Right lobe of liver (tissue), 6 donors: ENCODE measurements at regions not wholly inside any gene's neighbourhood (a gene's known extent, or its start where the extent isn't known, plus 50 kb on each side); places are given as distances from the start of the nearest gene placed in this dataset.

Experiments
- ATAC-seq, 4 donors: fragments of 200-7000 bp; cut with Tn5 transposase; one replicate each; pipeline ENCODE4 v1.9.1; 2020; ENCODE audit warnings: mild to moderate bottlenecking in 4 of 4, moderate library complexity in 4 of 4
- DNase-seq, 3 donors: peaks; one replicate each; pipeline ENCODE4 v3.0.0-alpha.2; 2020
- H3K27ac ChIP-seq, 3 donors: fragments of 200-600 bp; one replicate each; pipeline ENCODE4 v1.8.0; 2022
- H3K27me3 ChIP-seq, 2 donors: fragments of 200-600 bp; one replicate each; pipeline ENCODE4 v1.8.0; 2022
- H3K36me3 ChIP-seq, 4 donors: fragments of 200-600 bp; sonication (generic) in 1 of 4; one replicate each; pipeline versions ENCODE4 v1.5.1 to v1.8.0; 2017 to 2022; ENCODE audit warnings: control low read depth in 1 of 4
- H3K4me1 ChIP-seq, 4 donors: fragments of 200-600 bp; sonication (generic) in 1 of 4; one replicate each; pipeline versions ENCODE4 v1.5.1 to v1.8.0; 2017 to 2022; ENCODE audit warnings: control low read depth in 1 of 4
- H3K4me3 ChIP-seq, 3 donors: fragments of 200-600 bp; one replicate each; pipeline ENCODE4 v1.8.0; 2022
- H3K9me3 ChIP-seq, 4 donors: fragments of 200-600 bp; sonication (generic) in 1 of 4; one replicate each; pipeline versions ENCODE4 v1.5.1 to v1.8.0; 2017 to 2022; ENCODE audit warnings: control low read depth in 1 of 4
- CTCF ChIP-seq, 4 donors: fragments of 200-600 bp in 3 of 4; fragments of 450-650 bp in 1 of 4; IDR thresholded peaks; one replicate each; pipeline versions ENCODE4 v1.5.1 to v1.8.0; 2016 to 2022; ENCODE audit warnings: antibody characterized with exemption in 4 of 4, mild to moderate bottlenecking in 2 of 4
- POLR2A ChIP-seq: fragments of 450-650 bp; IDR thresholded peaks from one replicate; pipeline ENCODE4 v1.6.1; 2017; ENCODE audit warnings: antibody characterized with exemption, mild to moderate bottlenecking
- WGBS: methylation state at CpG from one replicate; pipeline ENCODE4 v1.1.6; 2018; ENCODE audit warnings: low coverage, low lambda C conversion rate; ENCODE audit not compliant: insufficient coverage; ENCODE audit errors: missing lambda C conversion rate; 5-methylcytosine and 5-hydroxymethylcytosine counted together
- intact Hi-C, 2 donors: fragments of 100-400 bp; cut with DNase I; formaldehyde crosslinking; loops; one replicate each; pipeline versions ENCODE4 v1.11.2 to v1.14.1; 2022
- donor health status: DM: no; HTN: yes; CAD: no.
- donor health status: DM: no; HTN: no; CAD: no.
- donor health status: DM: no; HTN: no; CAD: no.
- donor health status: DM: no; HTN: yes; CAD: no.
- donor health status: DM: no; HTN: yes; CAD: no.

GRCh38 chrX:77060572-77060971, 386.6 kb upstream of the FGF16 start:
- Histone ChIP-seq H3K9me3 (no peaks in the 10 kb centered on the region), H3K4me1 (no peaks in the 10 kb centered on the region), H3K4me3 (no peak overlapping the region), H3K27me3 (no peaks in the 10 kb centered on the region), H3K27ac (no peak overlapping the region), H3K36me3 (no peaks in the 10 kb centered on the region)
- DNase-seq (no peak), ATAC-seq (no peak)
- intact Hi-C loops: no loop called here
- TF ChIP-seq POLR2A (no peak), CTCF (IDR thresholded peaks at IDR 0.05) (no peak)
- 0% methylated on average over 2 of the region's 2 CpGs for WGBS

- no peak for TF ChIP-seq CTCF (IDR thresholded peaks at IDR 0.05)
- no peak for TF ChIP-seq POLR2A
- H3K36me3 ChIP-seq: no peaks in the 10 kb centered on the region
- no peaks in the 10 kb centered on the region for H3K27me3 ChIP-seq
- ATAC-seq: no peak
- H3K4me3 ChIP-seq: no peak overlapping the region
- H3K4me1 ChIP-seq: no peaks in the 10 kb centered on the region
- DNase-seq: no peak
- H3K9me3 ChIP-seq: no peaks in the 10 kb centered on the region
- H3K27ac ChIP-seq: no peak overlapping the region
- intact Hi-C loops: no loop called here
Observed at GRCh38 chrX:77061022-77061421, 386.2 kb upstream of the FGF16 start.

DNA sequence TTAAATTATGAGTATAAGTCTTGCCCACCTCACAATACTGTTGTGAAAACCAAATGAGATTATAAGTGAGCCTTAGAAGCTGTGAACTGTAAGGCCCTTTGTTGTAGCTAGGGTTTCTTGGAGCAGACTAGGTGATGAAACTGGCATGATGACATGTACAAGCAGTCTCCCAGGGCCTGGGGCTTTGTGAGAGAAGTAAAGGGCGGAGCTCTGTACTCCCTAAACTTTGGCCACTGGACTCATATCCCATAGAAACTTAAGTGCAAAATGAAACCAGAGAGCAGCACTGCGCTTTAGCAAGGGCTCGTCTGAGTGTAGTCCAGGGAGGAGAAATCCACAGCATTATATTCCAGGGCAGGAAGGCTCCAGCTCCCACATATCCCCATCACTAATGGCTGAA, 385.6 kb upstream of the FGF16 start:
- WGBS: 40% methylated on average over 2 of the region's 3 CpGs
- Histone ChIP-seq H3K4me1 (no peaks in the 10 kb centered on the region), H3K36me3 (no peaks in the 10 kb centered on the region), H3K27me3 (no peaks in the 10 kb centered on the region), H3K9me3 (no peaks in the 10 kb centered on the region), H3K27ac (no peak overlapping the region), H3K4me3 (no peak overlapping the region)
- no peak for TF ChIP-seq CTCF (IDR thresholded peaks at IDR 0.05)
- no peak for TF ChIP-seq POLR2A
- DNase-seq (no peak), ATAC-seq (no peak)
- intact Hi-C loops: no loop called here

DNA sequence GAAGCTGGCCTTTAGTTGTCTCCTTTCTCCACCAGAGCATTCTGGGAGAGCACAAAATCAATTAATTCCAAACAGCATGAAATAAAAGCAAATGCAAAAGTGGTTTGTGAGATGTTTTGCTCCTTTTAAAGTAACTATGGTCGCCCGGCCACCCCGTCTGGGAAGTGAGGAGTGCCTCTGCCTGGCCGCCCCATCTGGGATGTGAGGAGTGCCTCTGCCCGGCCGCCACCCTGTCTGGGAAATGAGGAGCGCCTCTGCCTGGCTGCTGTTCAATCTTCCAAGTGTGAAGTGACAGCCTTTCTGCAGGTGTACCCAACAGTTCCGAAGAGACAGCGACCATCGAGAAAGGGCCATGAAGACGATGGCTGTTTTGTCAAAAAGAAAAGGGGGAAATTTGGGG, 381.3 kb upstream of the FGF16 start:
- intact Hi-C loops: no loop called here
- Histone ChIP-seq H3K27ac (no peak overlapping the region), H3K36me3 (no peaks in the 10 kb centered on the region), H3K27me3 (no peaks in the 10 kb centered on the region), H3K4me3 (no peak overlapping the region), H3K9me3 (no peaks in the 10 kb centered on the region), H3K4me1 (no peaks in the 10 kb centered on the region)
- TF ChIP-seq CTCF (IDR thresholded peaks at IDR 0.05): no peak
- no peak for TF ChIP-seq POLR2A
- DNase-seq (no peak), ATAC-seq (no peak)
- WGBS: 61% methylated on average over 5 of the region's 11 CpGs

- H3K36me3 ChIP-seq: no peaks in the 10 kb centered on the region
- 22% methylated on average over 3 of the region's 3 CpGs for WGBS
- ATAC-seq (no peak), DNase-seq (no peak)
- intact Hi-C loops: no loop called here
- H3K4me1 ChIP-seq: no peaks in the 10 kb centered on the region
- no peak overlapping the region for H3K27ac ChIP-seq
- TF ChIP-seq CTCF (IDR thresholded peaks at IDR 0.05): no peak
- TF ChIP-seq POLR2A: no peak
- no peaks in the 10 kb centered on the region for H3K27me3 ChIP-seq
- H3K9me3 ChIP-seq: no peaks in the 10 kb centered on the region
- no peak overlapping the region for H3K4me3 ChIP-seq
Observed at GRCh38 chrX:77070202-77070918, 376.8 kb upstream of the FGF16 start.
